ENCODE measurements at regions not wholly inside any gene's neighbourhood (a gene's known extent, or its start where the extent isn't known, plus 50 kb on each side); places are given as distances from the start of the nearest gene placed in this dataset.

DNA sequence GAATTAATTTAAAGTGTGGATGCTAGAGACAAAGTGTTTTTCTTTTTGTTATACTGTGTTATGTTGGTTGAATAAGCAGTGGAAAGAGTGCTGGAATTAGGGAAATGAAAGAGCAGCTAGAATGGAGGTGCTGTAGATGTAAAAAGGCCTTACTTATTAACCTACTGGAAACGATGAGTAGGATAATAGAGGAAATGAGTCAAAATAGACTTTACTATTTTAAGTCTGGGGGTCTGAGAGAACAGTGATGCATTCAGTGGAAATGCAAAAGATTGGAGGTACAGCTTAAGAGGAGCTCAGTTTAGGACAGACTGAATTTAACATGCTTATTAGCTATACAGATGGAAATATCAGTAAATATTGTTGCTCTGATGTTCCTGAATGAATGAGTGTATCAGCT, 674.0 kb downstream of the OTOL1 start:
- POLR2A ChIA-PET: no interaction called here
- no peaks in the 10 kb centered on the region for H3K4me1 ChIP-seq
- TF ChIP-seq KDM1A (IDR thresholded peaks at IDR 0.05; ENCODE audit: low read depth): no peak
- no peak for TF ChIP-seq ZSCAN20 (CRISPR knock-in tag; IDR thresholded peaks at IDR 0.05)
- no peak for TF ChIP-seq HDAC2 (IDR thresholded peaks at IDR 0.05)
- no peak for FAIRE-seq
- DNase-seq (ENCODE audit: low read depth in 1 of 2, low spot score in 1 of 2): no peak
- H3K9me3 ChIP-seq: no peaks in the 10 kb centered on the region
- no peak overlapping the region for H3K4me2 ChIP-seq
- no peak for ATAC-seq
- WGBS (ENCODE audit: missing lambda C conversion rate): 4% methylated on average over 1 of the region's 1 CpG
- CTCF ChIA-PET: no interaction called here
- H3K27ac ChIP-seq: no peak overlapping the region
- H3K4me3 ChIP-seq: no peak overlapping the region

- ChIA-PET POLR2A (no interaction called here), CTCF (no interaction called here)
- FAIRE-seq (no peak), DNase-seq (ENCODE audit: low read depth in 1 of 2, low spot score in 1 of 2) (no peak), ATAC-seq (no peak)
- Histone ChIP-seq H3K4me1 (no peaks in the 10 kb centered on the region), H3K27ac (no peak overlapping the region), H3K9me3 (no peaks in the 10 kb centered on the region), H3K4me3 (no peak overlapping the region), H3K4me2 (no peak overlapping the region)
- TF ChIP-seq HOXB5 (CRISPR knock-in tag; IDR thresholded peaks at IDR 0.05) (no peak), EHF (CRISPR knock-in tag; IDR thresholded peaks at IDR 0.05) (no peak), EP300 (IDR thresholded peaks at IDR 0.05) (no peak), EHMT2 (IDR thresholded peaks at IDR 0.05; ENCODE audit: low read depth) (no peak), HDAC2 (IDR thresholded peaks at IDR 0.05) (no peak), BHLHE40 (IDR thresholded peaks at IDR 0.05; ENCODE audit: low read depth, low read length) (no peak), TFCP2L1 (CRISPR knock-in tag; IDR thresholded peaks at IDR 0.05) (no peak), ZSCAN20 (CRISPR knock-in tag; IDR thresholded peaks at IDR 0.05) (no peak), MAZ (IDR thresholded peaks at IDR 0.05; ENCODE audit: borderline replicate concordance, low read depth, low read length) (no peak), CBX8 (IDR thresholded peaks at IDR 0.05) (no peak), NR3C1 (IDR thresholded peaks at IDR 0.05) (no peak), ESRRA (IDR thresholded peaks at IDR 0.05; ENCODE audit: borderline replicate concordance, low read length) (no peak), CBX2 (IDR thresholded peaks at IDR 0.05; ENCODE audit: borderline replicate concordance, low read depth) (no peak), JUN (IDR thresholded peaks at IDR 0.05) (no peak)
- TF ChIP-seq, protein P1, sequence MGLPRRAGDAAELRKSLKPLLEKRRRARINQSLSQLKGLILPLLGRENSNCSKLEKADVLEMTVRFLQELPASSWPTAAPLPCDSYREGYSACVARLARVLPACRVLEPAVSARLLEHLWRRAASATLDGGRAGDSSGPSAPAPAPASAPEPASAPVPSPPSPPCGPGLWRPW (IDR thresholded peaks at IDR 0.05): no peak
- 8% methylated on average over 1 of the region's 1 CpG for WGBS (ENCODE audit: missing lambda C conversion rate)
Measured at GRCh38 chr3:162171970-162172369, 675.4 kb downstream of the OTOL1 start.

GRCh38 chr3:162175145-162175544, 678.5 kb downstream of the OTOL1 start:
- TF ChIP-seq FOXS1 (CRISPR knock-in tag; IDR thresholded peaks at IDR 0.05) (no peak), EHF (CRISPR knock-in tag; IDR thresholded peaks at IDR 0.05) (no peak), MAFK (IDR thresholded peaks at IDR 0.05; ENCODE audit: partially characterized antibody) (peak; percentile 52)
- Histone ChIP-seq H3K4me2 (no peak overlapping the region), H3K4me3 (no peak overlapping the region), H3K4me1 (no peaks in the 10 kb centered on the region), H3K9me3 (no peaks in the 10 kb centered on the region), H3K27ac (no peak overlapping the region)
- ATAC-seq (no peak), FAIRE-seq (no peak), DNase-seq (ENCODE audit: low read depth in 1 of 2, low spot score in 1 of 2) (no peak)
- WGBS (ENCODE audit: missing lambda C conversion rate): 59% methylated on average over 4 of the region's 4 CpGs
- POLR2A ChIA-PET: no interaction called here
- CTCF ChIA-PET: no interaction called here

GRCh38 chr3:162175878-162176277, 679.3 kb downstream of the OTOL1 start:
- no peak for DNase-seq (ENCODE audit: low read depth in 1 of 2, low spot score in 1 of 2)
- Histone ChIP-seq H3K4me1 (no peaks in the 10 kb centered on the region), H3K27ac (no peak overlapping the region), H3K9me3 (no peaks in the 10 kb centered on the region), H3K4me3 (no peak overlapping the region), H3K4me2 (no peak overlapping the region)
- no peak for FAIRE-seq
- 40% methylated on average over 3 of the region's 3 CpGs for whole genome bisulfite sequencing (ENCODE audit: missing lambda C conversion rate)
- ChIA-PET POLR2A (no interaction called here), CTCF (no interaction called here)
- ATAC-seq: no peak
- no peak for TF ChIP-seq RAD21 (conservative IDR thresholded peaks at IDR 0.05 in 1 of 2, IDR thresholded peaks at IDR 0.05 in 1 of 2)
- no peak for TF ChIP-seq HOXB13 (CRISPR knock-in tag; IDR thresholded peaks at IDR 0.05; ENCODE audit: low read depth)
- TF ChIP-seq SMC3 (IDR thresholded peaks at IDR 0.05): no peak
- no peak for TF ChIP-seq RARB (CRISPR knock-in tag; IDR thresholded peaks at IDR 0.05)
- no peak for TF ChIP-seq JUNB (IDR thresholded peaks at IDR 0.05)
- TF ChIP-seq, protein P2, sequence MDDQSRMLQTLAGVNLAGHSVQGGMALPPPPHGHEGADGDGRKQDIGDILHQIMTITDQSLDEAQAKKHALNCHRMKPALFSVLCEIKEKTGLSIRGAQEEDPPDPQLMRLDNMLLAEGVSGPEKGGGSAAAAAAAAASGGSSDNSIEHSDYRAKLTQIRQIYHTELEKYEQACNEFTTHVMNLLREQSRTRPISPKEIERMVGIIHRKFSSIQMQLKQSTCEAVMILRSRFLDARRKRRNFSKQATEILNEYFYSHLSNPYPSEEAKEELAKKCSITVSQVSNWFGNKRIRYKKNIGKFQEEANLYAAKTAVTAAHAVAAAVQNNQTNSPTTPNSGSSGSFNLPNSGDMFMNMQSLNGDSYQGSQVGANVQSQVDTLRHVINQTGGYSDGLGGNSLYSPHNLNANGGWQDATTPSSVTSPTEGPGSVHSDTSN (IDR thresholded peaks at IDR 0.05): no peak
- TF ChIP-seq BHLHE40 (IDR thresholded peaks at IDR 0.05; ENCODE audit: low read depth, low read length): no peak
- TF ChIP-seq KDM1A (IDR thresholded peaks at IDR 0.05; ENCODE audit: low read depth): no peak
- TF ChIP-seq ZC3H11A (IDR thresholded peaks at IDR 0.05): no peak
- TF ChIP-seq TP53 (CRISPR knock-in tag; IDR thresholded peaks at IDR 0.05): no peak
- TF ChIP-seq, protein P3, sequence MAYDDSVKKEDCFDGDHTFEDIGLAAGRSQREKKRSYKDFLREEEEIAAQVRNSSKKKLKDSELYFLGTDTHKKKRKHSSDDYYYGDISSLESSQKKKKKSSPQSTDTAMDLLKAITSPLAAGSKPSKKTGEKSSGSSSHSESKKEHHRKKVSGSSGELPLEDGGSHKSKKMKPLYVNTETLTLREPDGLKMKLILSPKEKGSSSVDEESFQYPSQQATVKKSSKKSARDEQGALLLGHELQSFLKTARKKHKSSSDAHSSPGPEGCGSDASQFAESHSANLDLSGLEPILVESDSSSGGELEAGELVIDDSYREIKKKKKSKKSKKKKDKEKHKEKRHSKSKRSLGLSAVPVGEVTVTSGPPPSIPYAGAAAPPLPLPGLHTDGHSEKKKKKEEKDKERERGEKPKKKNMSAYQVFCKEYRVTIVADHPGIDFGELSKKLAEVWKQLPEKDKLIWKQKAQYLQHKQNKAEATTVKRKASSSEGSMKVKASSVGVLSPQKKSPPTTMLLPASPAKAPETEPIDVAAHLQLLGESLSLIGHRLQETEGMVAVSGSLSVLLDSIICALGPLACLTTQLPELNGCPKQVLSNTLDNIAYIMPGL (CRISPR knock-in tag; IDR thresholded peaks at IDR 0.05; ENCODE audit: borderline replicate concordance): no peak

All from A549 (cell line).